HEK293 (cell line): ENCODE measurements at regions not wholly inside any gene's neighbourhood (a gene's known extent, or its start where the extent isn't known, plus 50 kb on each side); places are given as distances from the start of the nearest gene placed in this dataset.

ENCODE experiments used
- CTCF ChIP-seq: fragments of 450-650 bp; formaldehyde crosslinking; IDR thresholded peaks from 2 replicates; pipeline ENCODE4 v1.5.1; 2016; ENCODE audit warnings: missing biosample characterization, missing genetic modification characterization
- KLF17 ChIP-seq: fragments of 450-650 bp; formaldehyde crosslinking; IDR thresholded peaks from 2 replicates; pipeline ENCODE4 v1.5.1; 2016; ENCODE audit warnings: missing biosample characterization, missing genetic modification characterization
- REST ChIP-seq: fragments of 450-650 bp; formaldehyde crosslinking; IDR thresholded peaks from 2 replicates; pipeline ENCODE4 v1.5.1; 2016; ENCODE audit warnings: missing biosample characterization, missing genetic modification characterization
- TCF7L2 ChIP-seq: IDR thresholded peaks from 2 replicates; pipeline ENCODE4 v1.6.1; 2011; ENCODE audit warnings: low read depth, mild to moderate bottlenecking, inconsistent platforms, low read length, moderate library complexity, borderline replicate concordance
- YY1 ChIP-seq: fragments of 450-650 bp; formaldehyde crosslinking; IDR thresholded peaks from 2 replicates; pipeline ENCODE4 v1.5.1; 2018; ENCODE audit warnings: missing biosample characterization, missing genetic modification characterization
- ZNF184 ChIP-seq: fragments of 450-650 bp; IDR thresholded peaks from 2 replicates; pipeline ENCODE4 v1.5.1; 2018; ENCODE audit warnings: missing biosample characterization, mild to moderate bottlenecking, missing genetic modification characterization
- ZNF274 ChIP-seq, 2 experiments: fragments of 200-500 bp in 1 of 2; fragments of 450-650 bp in 1 of 2; sonication (Bioruptor generic) in 1 of 2; formaldehyde crosslinking in 1 of 2; IDR thresholded peaks; 2 replicates each; pipeline versions ENCODE4 v1.5.1 to v1.6.1; 2014 to 2016; ENCODE audit warnings: borderline replicate concordance in 1 of 2, inconsistent platforms in 1 of 2, low read length in 1 of 2, missing biosample characterization in 1 of 2, missing genetic modification characterization in 1 of 2
- ZNF394 ChIP-seq: fragments of 450-650 bp; formaldehyde crosslinking; IDR thresholded peaks from 2 replicates; pipeline ENCODE4 v1.5.1; 2016; ENCODE audit warnings: missing biosample characterization, missing genetic modification characterization, mild to moderate bottlenecking, moderate library complexity, borderline replicate concordance
- ZNF560 ChIP-seq: fragments of 450-650 bp; formaldehyde crosslinking; IDR thresholded peaks from 2 replicates; pipeline ENCODE4 v1.5.1; 2017; ENCODE audit warnings: missing biosample characterization, missing genetic modification characterization, borderline replicate concordance
- ZSCAN30 ChIP-seq: fragments of 450-650 bp; IDR thresholded peaks from 2 replicates; pipeline ENCODE4 v1.5.1; 2018; ENCODE audit warnings: missing biosample characterization, mild to moderate bottlenecking, missing genetic modification characterization, moderate library complexity

- TF ChIP-seq YY1 (tag by site-specific recombination): no peak
- TF ChIP-seq ZNF274 (IDR thresholded peaks at IDR 0.05; ENCODE audit: low read length): no peak
- no peak for TF ChIP-seq ZNF274 (tag by site-specific recombination; IDR thresholded peaks at IDR 0.05; ENCODE audit: borderline replicate concordance)
- no peak for TF ChIP-seq ZNF560 (tag by site-specific recombination)
- TF ChIP-seq REST (tag by site-specific recombination): no peak
- no peak for TF ChIP-seq KLF17 (tag by site-specific recombination)
- TF ChIP-seq TCF7L2: no peak
- no peak for TF ChIP-seq ZSCAN30 (tag by site-specific recombination)
- no peak for TF ChIP-seq CTCF (tag by site-specific recombination)
- no peak for TF ChIP-seq ZNF184
- no peak for TF ChIP-seq ZNF394 (tag by site-specific recombination)
Observed at GRCh38 chr2:181224866-181225265, 232.3 kb upstream of the ITGA4 start.
